AG08395 (cell line): ENCODE measurements at regions not wholly inside any gene's neighbourhood (a gene's known extent, or its start where the extent isn't known, plus 50 kb on each side); places are given as distances from the start of the nearest gene placed in this dataset.
A peak's percentile ranks its signal among the peaks of the same experiment; 100 is the strongest.

Experiments
- DNase-seq: peaks from one replicate; pipeline ENCODE4 v3.0.0; 2012; ENCODE audit warnings: mixed read lengths, low spot score

- DNase-seq = no peak
Observed at GRCh38 chr16:86320237-86320595, 190.1 kb upstream of the FOXF1 start.

- no peak for DNase-seq
Observed at GRCh38 chr16:86321491-86321890, 188.8 kb upstream of the FOXF1 start.

- no peak for DNase-seq
Observed at GRCh38 chr16:86322283-86322682, 188.0 kb upstream of the FOXF1 start.

- no peak for DNase-seq
Observed at GRCh38 chr16:86322806-86323205, 187.5 kb upstream of the FOXF1 start.

GRCh38 chr16:86324320-86324719 is 186.0 kb upstream of the FOXF1 start:
- no peak for DNase-seq

- no peak for DNase-seq
Observed at GRCh38 chr16:86325360-86325759, 185.0 kb upstream of the FOXF1 start.

GRCh38 chr16:86325895-86326294 is 184.4 kb upstream of the FOXF1 start:
- DNase-seq = no peak

- no peak for DNase-seq
Observed at GRCh38 chr16:86327321-86327720, 183.0 kb upstream of the FOXF1 start.

GRCh38 chr16:86330906-86331305 is 179.4 kb upstream of the FOXF1 start:
- no peak for DNase-seq

GRCh38 chr16:86334079-86334635 is 176.2 kb upstream of the FOXF1 start:
- DNase-seq = no peak

GRCh38 chr16:86335266-86336172 is 174.8 kb upstream of the FOXF1 start:
- DNase-seq = no peak

- no peak for DNase-seq
Observed at GRCh38 chr16:86337138-86337537, 173.2 kb upstream of the FOXF1 start.

GRCh38 chr16:86337581-86338402 is 172.5 kb upstream of the FOXF1 start:
- DNase-seq = no peak

- no peak for DNase-seq
Observed at GRCh38 chr16:86338403-86339115, 171.8 kb upstream of the FOXF1 start.

- no peak for DNase-seq
Observed at GRCh38 chr16:86342161-86342834, 168.0 kb upstream of the FOXF1 start.

GRCh38 chr16:86343027-86343795 is 167.1 kb upstream of the FOXF1 start:
- peak; percentile 79 for DNase-seq

- no peak for DNase-seq
Observed at GRCh38 chr16:86343796-86344585, 166.3 kb upstream of the FOXF1 start.

- DNase-seq = no peak
Observed at GRCh38 chr16:86344586-86344871, 165.8 kb upstream of the FOXF1 start.

- DNase-seq = no peak
Observed at GRCh38 chr16:86344881-86345280, 165.4 kb upstream of the FOXF1 start.

GRCh38 chr16:86345516-86345915 is 164.8 kb upstream of the FOXF1 start:
- no peak for DNase-seq
